ENCODE measurements at regions not wholly inside any gene's neighbourhood (a gene's known extent, or its start where the extent isn't known, plus 50 kb on each side); places are given as distances from the start of the nearest gene placed in this dataset.

GRCh38 chr17:68184816-68185436 is 62.9 kb upstream of the AMZ2 start:
- H3K36me3 Mint-ChIP-seq (ENCODE audit: low read depth) = no peaks in the 10 kb centered on the region
- peaks cover 62% of the 10 kb centered on the region for H3K4me1 Mint-ChIP-seq
- no peaks in the 10 kb centered on the region for H3K27me3 Mint-ChIP-seq
- H3K4me3 Mint-ChIP-seq = peak overlapping the region; percentile 47
- peak overlapping the region; percentile 53 for H3K27ac Mint-ChIP-seq
- ATAC-seq (peak; percentile 85), DNase-seq (peak; percentile 49)
- no peaks in the 10 kb centered on the region for H3K9me3 Mint-ChIP-seq

- no peak overlapping the region for H3K4me3 Mint-ChIP-seq
- peaks cover 58% of the 10 kb centered on the region for H3K4me1 Mint-ChIP-seq
- no peaks in the 10 kb centered on the region for H3K36me3 Mint-ChIP-seq (ENCODE audit: low read depth)
- no peak overlapping the region for H3K27ac Mint-ChIP-seq
- no peaks in the 10 kb centered on the region for H3K9me3 Mint-ChIP-seq
- DNase-seq = no peak
- H3K27me3 Mint-ChIP-seq = no peaks in the 10 kb centered on the region
- ATAC-seq = no peak
These were observed 62.0 kb upstream of the AMZ2 start for GRCh38 chr17:68185820-68186219.

- H3K4me1 Mint-ChIP-seq = peaks cover 17% of the 10 kb centered on the region
- H3K36me3 Mint-ChIP-seq (ENCODE audit: low read depth) = no peaks in the 10 kb centered on the region
- ATAC-seq = no peak
- peaks cover 4% of the 10 kb centered on the region for H3K27me3 Mint-ChIP-seq
- DNase-seq = no peak
- no peak overlapping the region for H3K27ac Mint-ChIP-seq
- H3K9me3 Mint-ChIP-seq = no peaks in the 10 kb centered on the region
- H3K4me3 Mint-ChIP-seq = no peak overlapping the region
These were observed 57.3 kb upstream of the AMZ2 start for GRCh38 chr17:68190495-68190894.

- H3K27ac Mint-ChIP-seq = no peak overlapping the region
- H3K27me3 Mint-ChIP-seq = peaks cover 35% of the 10 kb centered on the region
These were observed 52.0 kb upstream of the AMZ2 start for GRCh38 chr17:68195667-68196393.

GRCh38 chr17:68196394-68197090 is 51.3 kb upstream of the AMZ2 start:
- Mint-ChIP-seq H3K27ac (no peak overlapping the region), H3K4me3 (peak overlapping the region; percentile 63), H3K4me1 (peaks cover 32% of the 10 kb centered on the region), H3K27me3 (peaks cover 35% of the 10 kb centered on the region), H3K36me3 (ENCODE audit: low read depth) (no peaks in the 10 kb centered on the region), H3K9me3 (no peaks in the 10 kb centered on the region)
- DNase-seq = no peak
- no peak for ATAC-seq

More at GRCh38 chr17:68195667-68196393, 52.0 kb upstream of the AMZ2 start:
- H3K4me3 Mint-ChIP-seq = peak overlapping the region; percentile 62
- no peaks in the 10 kb centered on the region for H3K9me3 Mint-ChIP-seq
- ATAC-seq (no peak), DNase-seq (no peak)
- no peaks in the 10 kb centered on the region for H3K36me3 Mint-ChIP-seq (ENCODE audit: low read depth)
- H3K4me1 Mint-ChIP-seq = peaks cover 32% of the 10 kb centered on the region

GRCh38 chr17:68197091-68197996 is 50.5 kb upstream of the AMZ2 start:
- ATAC-seq = peak; percentile 17
- Mint-ChIP-seq H3K9me3 (no peaks in the 10 kb centered on the region), H3K4me3 (peak overlapping the region; percentile 63), H3K27ac (no peak overlapping the region), H3K4me1 (peaks cover 30% of the 10 kb centered on the region), H3K36me3 (ENCODE audit: low read depth) (no peaks in the 10 kb centered on the region), H3K27me3 (peaks cover 38% of the 10 kb centered on the region)
- DNase-seq = peak; percentile 41

- peak; percentile 26 for DNase-seq
- H3K9me3 Mint-ChIP-seq = no peaks in the 10 kb centered on the region
- no peak for ATAC-seq
- peak overlapping the region; percentile 63 for H3K4me3 Mint-ChIP-seq
- peaks cover 32% of the 10 kb centered on the region for H3K4me1 Mint-ChIP-seq
- no peaks in the 10 kb centered on the region for H3K36me3 Mint-ChIP-seq (ENCODE audit: low read depth)
- H3K27me3 Mint-ChIP-seq = peaks cover 41% of the 10 kb centered on the region
- H3K27ac Mint-ChIP-seq = no peak overlapping the region
These were observed 49.6 kb upstream of the AMZ2 start for GRCh38 chr17:68197997-68198930.
